ENCODE measurements at regions not wholly inside any gene's neighbourhood (a gene's known extent, or its start where the extent isn't known, plus 50 kb on each side); places are given as distances from the start of the nearest gene placed in this dataset.

DNA sequence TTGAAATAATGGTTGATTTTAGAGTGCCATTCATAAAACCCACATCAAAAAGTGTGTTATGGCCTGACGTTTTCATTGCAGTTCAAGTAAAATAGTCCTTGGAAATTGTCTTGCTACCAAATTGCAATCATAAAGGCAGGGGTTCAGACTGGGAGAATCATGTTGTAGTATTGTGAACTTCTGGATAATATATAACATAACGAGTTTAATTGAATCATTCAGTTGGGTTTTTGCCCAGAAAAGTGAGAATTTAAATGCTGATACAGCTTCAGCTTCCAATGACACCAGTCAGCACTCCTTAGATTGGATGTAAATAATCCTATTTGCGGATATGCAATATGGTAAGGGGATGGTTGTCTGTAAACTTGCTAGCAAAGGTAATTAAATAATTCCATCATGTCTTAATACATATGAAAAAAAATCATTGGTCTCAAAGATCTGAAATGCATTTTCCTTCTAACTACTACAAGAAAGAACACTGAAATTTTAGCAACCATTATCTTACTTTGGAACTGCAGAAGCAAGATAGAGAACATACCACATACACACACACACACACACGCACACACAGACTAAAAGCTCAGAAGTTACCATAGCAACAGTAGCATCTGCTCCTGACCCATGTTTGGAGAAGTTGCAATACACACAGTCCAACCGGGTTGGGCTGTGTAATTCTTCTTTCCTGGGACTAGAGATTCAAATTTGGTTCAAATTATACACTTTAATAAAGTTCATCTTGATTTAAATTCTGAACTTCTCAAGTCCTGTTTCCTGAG is 686.2 kb upstream of the NR2F2 start:
- DNase-seq: no peak

GRCh38 chr15:95645791-95646338 is 684.6 kb upstream of the NR2F2 start:
- no peak for DNase-seq

DNA sequence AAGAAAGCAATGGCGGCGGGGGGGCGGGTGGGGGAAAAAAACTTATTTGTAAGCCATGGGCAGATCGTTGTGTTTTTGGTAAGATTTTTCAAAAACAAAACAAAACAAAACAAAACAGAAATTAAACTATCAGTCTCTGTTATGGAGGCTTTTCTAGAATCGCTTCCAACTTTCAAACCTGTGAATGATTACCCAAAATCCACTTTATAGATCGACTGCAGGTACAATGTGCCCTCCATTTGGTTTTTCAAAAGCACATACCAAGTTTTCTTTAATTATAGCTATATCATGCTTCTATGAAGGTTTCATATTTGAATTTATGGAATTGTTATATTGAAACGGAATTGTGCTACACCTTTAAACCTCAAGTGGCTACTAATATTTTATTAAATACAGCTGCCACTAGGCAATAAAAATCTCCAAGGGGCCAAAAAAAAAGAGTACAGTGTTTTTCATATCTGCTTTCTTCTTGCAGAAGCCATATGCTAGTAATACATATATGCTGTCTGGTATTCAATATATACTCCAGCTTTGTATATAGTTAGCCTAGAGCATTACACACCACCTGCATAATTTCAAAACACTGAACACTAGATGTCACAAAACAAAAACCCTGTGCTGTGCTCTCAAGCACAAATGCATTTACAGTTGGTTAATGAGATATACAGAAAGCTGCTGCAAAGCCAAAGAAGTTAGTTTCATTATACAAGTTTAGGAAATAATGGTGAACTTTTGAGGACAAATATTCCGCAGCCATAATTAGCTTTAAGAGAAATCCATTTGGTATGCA is 683.8 kb upstream of the NR2F2 start:
- DNase-seq: no peak

DNA sequence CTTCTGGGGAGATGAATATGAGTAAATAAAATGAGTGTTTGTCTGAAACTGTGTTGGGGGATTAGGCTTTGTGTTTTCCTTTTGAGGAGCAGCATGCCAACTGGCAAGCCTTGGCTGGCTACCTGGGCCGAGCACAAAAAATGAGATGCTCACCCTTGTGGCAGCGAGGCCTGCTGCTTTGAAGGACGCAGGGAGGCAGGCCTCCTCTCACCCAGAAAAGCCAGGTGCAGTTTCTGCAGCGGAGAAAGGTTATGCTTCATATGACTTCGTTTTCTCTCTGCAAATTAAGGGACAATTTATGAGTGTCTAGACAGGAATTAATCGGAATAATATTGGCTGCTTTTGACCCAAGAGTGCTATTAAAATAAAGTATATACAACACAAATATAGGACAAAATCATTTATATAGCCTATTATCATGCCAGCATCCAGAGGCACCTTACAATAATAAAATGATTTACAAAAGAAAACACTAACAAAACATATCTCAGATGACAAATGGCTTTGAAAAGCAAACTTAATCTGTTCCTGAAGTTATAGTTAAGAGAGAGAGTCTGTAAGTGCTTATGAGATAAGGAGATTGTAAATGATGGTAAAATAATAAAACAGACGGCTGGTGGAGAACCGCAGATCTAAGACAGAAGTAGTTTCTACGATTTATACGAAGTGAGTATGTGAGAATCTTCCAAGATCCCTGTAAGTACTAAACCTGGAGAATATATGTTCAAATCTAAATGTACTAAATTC is 682.8 kb upstream of the NR2F2 start:
- no peak for DNase-seq

GRCh38 chr15:95653361-95653805 is 677.1 kb upstream of the NR2F2 start:
- DNase-seq: no peak

- DNase-seq: no peak
Measured at GRCh38 chr15:95655089-95655607, 675.4 kb upstream of the NR2F2 start.

GRCh38 chr15:95656595-95656994 is 673.9 kb upstream of the NR2F2 start:
- DNase-seq: no peak

DNA sequence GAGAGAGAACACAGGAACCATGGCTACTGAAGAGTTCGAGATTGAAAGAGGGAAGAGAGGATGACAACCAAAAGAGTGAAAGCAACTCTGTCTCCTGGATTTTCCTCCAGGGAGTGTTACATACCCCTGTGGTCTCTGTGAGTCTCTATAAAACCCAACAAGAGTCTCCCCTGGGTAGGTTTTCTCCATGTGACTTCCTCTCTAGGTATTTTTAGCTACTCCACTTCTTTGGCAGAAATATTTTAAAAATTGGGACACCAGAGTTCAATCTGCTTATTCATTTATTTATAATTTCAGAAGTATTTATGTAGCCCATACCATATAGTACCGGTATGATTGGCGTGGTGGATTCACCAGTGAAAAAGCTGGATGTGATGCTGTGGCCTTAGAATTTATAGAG is 671.7 kb upstream of the NR2F2 start:
- DNase-seq: no peak

- DNase-seq: no peak
Measured at GRCh38 chr15:95659656-95660055, 670.8 kb upstream of the NR2F2 start.

DNA sequence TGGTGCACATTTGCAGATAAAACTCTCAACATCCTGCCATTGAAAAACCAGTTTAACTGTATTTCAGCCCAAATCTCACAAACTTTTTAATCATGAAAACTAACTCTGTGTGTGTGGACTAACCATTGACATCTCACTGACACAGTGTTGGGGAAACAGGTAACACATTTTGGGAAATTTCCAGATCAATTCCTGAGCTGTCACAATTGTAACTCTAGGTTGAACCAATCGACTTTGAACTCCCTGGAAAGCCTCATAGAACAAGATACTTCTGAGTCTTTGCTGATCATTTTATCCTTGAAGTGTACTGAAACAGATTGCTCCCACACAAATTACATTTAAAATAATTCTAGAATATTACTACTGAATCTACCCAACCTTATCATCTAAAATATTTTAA is 667.9 kb upstream of the NR2F2 start:
- DNase-seq: no peak

DNA sequence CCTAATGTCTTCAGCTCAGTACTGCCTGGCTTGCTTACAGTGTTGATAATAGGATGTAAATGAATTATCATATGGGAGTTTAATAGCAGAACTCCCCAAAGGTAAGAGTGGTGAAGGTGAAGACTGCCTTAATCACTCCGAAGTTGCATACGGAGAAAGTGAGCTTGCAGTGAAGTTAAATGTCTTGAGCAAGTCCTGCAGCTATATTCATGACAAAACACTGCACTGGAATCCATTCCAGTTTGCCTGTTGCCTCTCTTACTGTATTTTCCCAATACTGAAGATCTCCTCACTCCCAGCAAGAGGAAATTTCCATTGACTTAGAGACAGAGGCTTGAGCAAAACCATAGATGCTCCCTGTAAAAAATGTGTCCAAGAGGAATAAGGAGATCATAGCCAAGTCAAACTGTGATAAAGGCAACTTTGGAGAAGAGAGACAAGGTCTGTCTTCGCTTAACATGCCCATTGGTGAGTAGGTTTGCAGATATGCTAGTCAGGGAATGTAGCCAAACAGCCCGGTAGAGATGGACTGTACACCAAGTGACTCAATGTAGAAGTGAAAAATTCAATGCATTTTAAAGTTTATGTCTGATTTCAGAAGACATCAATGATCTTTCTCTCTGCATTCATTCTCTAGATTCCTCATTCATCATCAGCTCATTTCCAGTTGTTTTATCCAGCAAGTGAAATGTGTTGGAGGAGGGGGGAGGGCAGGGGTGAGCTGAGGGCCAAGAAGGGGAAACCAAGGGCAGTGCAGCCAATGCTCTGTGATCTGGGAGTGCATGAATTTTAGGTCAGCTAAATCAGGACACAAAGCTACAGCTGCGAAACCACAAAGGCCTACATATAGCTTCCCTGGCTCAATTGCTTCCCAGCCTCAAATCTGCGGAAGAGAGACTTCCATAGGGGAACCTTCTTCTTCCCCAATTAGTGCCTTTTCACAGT is 667.1 kb upstream of the NR2F2 start:
- no peak for DNase-seq

GRCh38 chr15:95664450-95664849 is 666.0 kb upstream of the NR2F2 start:
- DNase-seq: no peak

- DNase-seq: no peak
Measured at GRCh38 chr15:95669146-95669922, 661.2 kb upstream of the NR2F2 start.

DNA sequence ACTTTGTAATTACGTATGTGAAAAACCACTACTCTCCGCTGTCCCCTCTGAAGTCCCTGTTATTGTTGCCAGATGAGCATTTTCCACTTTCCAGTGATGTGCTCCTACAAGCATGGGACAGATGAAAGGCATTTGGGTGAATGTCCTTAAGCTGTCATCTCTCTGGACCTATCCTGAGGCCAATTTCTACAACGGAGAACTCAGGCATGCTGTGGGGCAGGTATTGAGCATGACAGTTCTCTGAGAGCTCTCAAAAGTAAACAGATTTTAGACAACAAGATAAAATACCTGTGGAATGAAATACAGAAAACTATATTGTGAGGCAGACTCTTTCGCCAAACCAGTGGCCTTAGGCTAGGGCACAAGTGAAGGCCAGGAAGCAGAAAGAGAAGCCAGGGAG is 656.5 kb upstream of the NR2F2 start:
- DNase-seq: no peak

DNA sequence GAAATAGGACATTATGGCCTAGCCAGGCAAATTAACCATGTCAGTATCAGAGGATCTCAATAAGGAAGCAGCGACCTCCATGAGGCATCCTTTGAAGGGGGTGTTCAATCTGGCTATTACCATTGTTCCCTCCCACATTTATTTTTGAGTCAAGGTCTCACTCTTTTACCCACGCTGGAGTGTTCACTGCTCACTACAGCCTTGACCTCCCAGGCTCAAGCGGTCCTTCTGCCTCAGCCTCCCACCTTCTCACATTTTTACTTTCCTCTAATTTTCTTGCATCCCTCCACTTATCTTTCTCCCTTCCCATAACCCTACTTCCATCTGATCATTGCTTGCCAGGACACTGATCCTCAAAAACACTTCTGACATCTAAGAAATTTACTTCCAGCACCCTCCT is 654.0 kb upstream of the NR2F2 start:
- no peak for DNase-seq

- no peak for DNase-seq
Measured at GRCh38 chr15:95679847-95680582, 650.5 kb upstream of the NR2F2 start.

DNA sequence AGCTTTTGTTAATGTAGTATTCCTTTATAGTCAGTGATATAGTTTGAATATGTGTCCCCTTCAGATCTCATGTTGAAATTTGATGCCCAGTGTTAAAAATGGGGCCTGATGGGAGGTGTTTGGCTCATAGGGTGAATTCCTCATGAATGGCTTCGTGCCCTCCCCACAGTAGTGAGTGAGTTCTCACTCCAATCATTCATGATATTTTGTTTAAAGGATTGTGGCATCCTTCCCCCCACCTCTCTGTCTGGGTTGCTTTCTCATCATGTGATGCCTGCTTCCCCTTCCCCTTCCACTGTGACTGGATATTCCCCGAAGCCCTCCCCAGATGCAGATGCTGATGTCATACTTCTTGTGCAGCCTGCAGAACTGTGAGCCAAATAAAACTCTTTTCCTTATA is 649.8 kb upstream of the NR2F2 start:
- no peak for DNase-seq

- no peak for DNase-seq
Measured at GRCh38 chr15:95681836-95682544, 648.5 kb upstream of the NR2F2 start.

- DNase-seq: no peak
Measured at GRCh38 chr15:95684126-95684525, 646.4 kb upstream of the NR2F2 start.

GRCh38 chr15:95684693-95685115 is 645.8 kb upstream of the NR2F2 start:
- no peak for DNase-seq

All from NCI-H2081 treated with DMSO at 0.1 percent for 48 hours (cell line).